ENCODE measurements at regions not wholly inside any gene's neighbourhood (a gene's known extent, or its start where the extent isn't known, plus 50 kb on each side); places are given as distances from the start of the nearest gene placed in this dataset.

GRCh38 chr6:147019001-147019400 is 185.2 kb upstream of the STXBP5 start:
- ChIA-PET CTCF (no interaction called here), POLR2A (no interaction called here)
- DNase-seq (ENCODE audit: extremely low spot score) = no peak
- TF ChIP-seq NFRKB (IDR thresholded peaks at IDR 0.05) = no peak
- no peak for TF ChIP-seq ZNF384 (IDR thresholded peaks at IDR 0.05)
- no peak for TF ChIP-seq SP1 (IDR thresholded peaks at IDR 0.05)
- no peak for TF ChIP-seq TARDBP (IDR thresholded peaks at IDR 0.05)
- no peak for TF ChIP-seq ARNT (IDR thresholded peaks at IDR 0.05)
- no peak for TF ChIP-seq SUZ12 (IDR thresholded peaks at IDR 0.05)
- no peak for TF ChIP-seq FOXM1 (IDR thresholded peaks at IDR 0.05; ENCODE audit: borderline replicate concordance)
- no peak for TF ChIP-seq L3MBTL2 (conservative IDR thresholded peaks at IDR 0.05)
- no peak for TF ChIP-seq ELF4 (IDR thresholded peaks at IDR 0.05)
- TF ChIP-seq BHLHE40 (IDR thresholded peaks at IDR 0.05; ENCODE audit: borderline replicate concordance) = no peak
- no peak for TF ChIP-seq CTBP1 (IDR thresholded peaks at IDR 0.05; ENCODE audit: borderline replicate concordance)
- TF ChIP-seq, protein P1, sequence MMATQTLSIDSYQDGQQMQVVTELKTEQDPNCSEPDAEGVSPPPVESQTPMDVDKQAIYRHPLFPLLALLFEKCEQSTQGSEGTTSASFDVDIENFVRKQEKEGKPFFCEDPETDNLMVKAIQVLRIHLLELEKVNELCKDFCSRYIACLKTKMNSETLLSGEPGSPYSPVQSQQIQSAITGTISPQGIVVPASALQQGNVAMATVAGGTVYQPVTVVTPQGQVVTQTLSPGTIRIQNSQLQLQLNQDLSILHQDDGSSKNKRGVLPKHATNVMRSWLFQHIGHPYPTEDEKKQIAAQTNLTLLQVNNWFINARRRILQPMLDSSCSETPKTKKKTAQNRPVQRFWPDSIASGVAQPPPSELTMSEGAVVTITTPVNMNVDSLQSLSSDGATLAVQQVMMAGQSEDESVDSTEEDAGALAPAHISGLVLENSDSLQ (IDR thresholded peaks at IDR 0.05) = no peak
- no peak for TF ChIP-seq LEF1 (IDR thresholded peaks at IDR 0.05; ENCODE audit: borderline replicate concordance)
- no peak for TF ChIP-seq HDGF (IDR thresholded peaks at IDR 0.05; ENCODE audit: borderline replicate concordance)
- TF ChIP-seq FOXK2 (IDR thresholded peaks at IDR 0.05) = no peak
- TF ChIP-seq FOXA1 (IDR thresholded peaks at IDR 0.05) = no peak

- DNase-seq (ENCODE audit: extremely low spot score) = no peak
- ChIA-PET POLR2A (no interaction called here), CTCF (no interaction called here)
- TF ChIP-seq CTBP1 (IDR thresholded peaks at IDR 0.05; ENCODE audit: borderline replicate concordance) (no peak), ZNF384 (IDR thresholded peaks at IDR 0.05) (no peak), BHLHE40 (IDR thresholded peaks at IDR 0.05; ENCODE audit: borderline replicate concordance) (no peak), TARDBP (IDR thresholded peaks at IDR 0.05) (no peak), LEF1 (IDR thresholded peaks at IDR 0.05; ENCODE audit: borderline replicate concordance) (no peak), ARNT (IDR thresholded peaks at IDR 0.05) (no peak), ELF4 (IDR thresholded peaks at IDR 0.05) (no peak), HDGF (IDR thresholded peaks at IDR 0.05; ENCODE audit: borderline replicate concordance) (no peak), FOXK2 (IDR thresholded peaks at IDR 0.05) (no peak), SUZ12 (IDR thresholded peaks at IDR 0.05) (no peak), L3MBTL2 (conservative IDR thresholded peaks at IDR 0.05) (no peak), SP1 (IDR thresholded peaks at IDR 0.05) (no peak), NFRKB (IDR thresholded peaks at IDR 0.05) (no peak), FOXA1 (IDR thresholded peaks at IDR 0.05) (no peak), FOXM1 (IDR thresholded peaks at IDR 0.05; ENCODE audit: borderline replicate concordance) (no peak)
- TF ChIP-seq, protein P1 (IDR thresholded peaks at IDR 0.05) = no peak
Measured at GRCh38 chr6:147022041-147022440, 182.2 kb upstream of the STXBP5 start.

DNA sequence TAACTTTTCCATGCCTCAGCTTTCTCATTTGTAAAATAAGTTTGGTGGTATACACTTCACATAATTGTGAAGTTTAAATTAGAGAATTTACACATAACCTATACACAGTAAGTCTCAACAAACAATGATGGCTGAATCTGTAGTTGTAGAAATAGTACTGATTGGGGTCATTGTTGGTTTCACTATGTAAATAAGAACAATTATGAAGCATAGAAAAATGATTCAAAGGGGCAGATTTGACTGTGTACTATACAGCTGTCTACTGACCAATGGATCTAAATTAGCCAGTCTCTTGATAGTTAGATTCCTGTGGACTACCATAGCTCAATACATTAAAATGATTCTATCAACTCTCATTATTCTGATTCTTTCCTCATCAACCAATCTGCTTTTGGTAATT is 181.1 kb upstream of the STXBP5 start:
- TF ChIP-seq ARNT (IDR thresholded peaks at IDR 0.05) (no peak), ZNF384 (IDR thresholded peaks at IDR 0.05) (no peak)
- DNase-seq (ENCODE audit: extremely low spot score) = no peak
- ChIA-PET CTCF (no interaction called here), POLR2A (no interaction called here)

- TF ChIP-seq FOXK2 (IDR thresholded peaks at IDR 0.05) = no peak
- TF ChIP-seq, protein P1 (IDR thresholded peaks at IDR 0.05) = no peak
- TF ChIP-seq HDGF (IDR thresholded peaks at IDR 0.05; ENCODE audit: borderline replicate concordance) = no peak
- TF ChIP-seq SP1 (IDR thresholded peaks at IDR 0.05) = no peak
- TF ChIP-seq ARNT (IDR thresholded peaks at IDR 0.05) = no peak
- no peak for TF ChIP-seq SUZ12 (IDR thresholded peaks at IDR 0.05)
- no peak for TF ChIP-seq ZNF384 (IDR thresholded peaks at IDR 0.05)
- no peak for TF ChIP-seq BHLHE40 (IDR thresholded peaks at IDR 0.05; ENCODE audit: borderline replicate concordance)
- TF ChIP-seq LEF1 (IDR thresholded peaks at IDR 0.05; ENCODE audit: borderline replicate concordance) = no peak
- TF ChIP-seq ELF4 (IDR thresholded peaks at IDR 0.05) = no peak
- TF ChIP-seq L3MBTL2 (conservative IDR thresholded peaks at IDR 0.05) = no peak
- no peak for TF ChIP-seq FOXM1 (IDR thresholded peaks at IDR 0.05; ENCODE audit: borderline replicate concordance)
- TF ChIP-seq FOXA1 (IDR thresholded peaks at IDR 0.05) = no peak
- TF ChIP-seq TARDBP (IDR thresholded peaks at IDR 0.05) = no peak
- TF ChIP-seq CTBP1 (IDR thresholded peaks at IDR 0.05; ENCODE audit: borderline replicate concordance) = no peak
- POLR2A ChIA-PET = no interaction called here
- CTCF ChIA-PET = no interaction called here
- DNase-seq (ENCODE audit: extremely low spot score) = no peak
Measured at GRCh38 chr6:147023581-147023980, 180.6 kb upstream of the STXBP5 start.

- POLR2A ChIA-PET = no interaction called here
Measured at GRCh38 chr6:147029923-147030322, 174.3 kb upstream of the STXBP5 start.

More at GRCh38 chr6:147029923-147030322, 174.3 kb upstream of the STXBP5 start:
- no peak for DNase-seq (ENCODE audit: extremely low spot score)
- no peak for TF ChIP-seq SP1 (IDR thresholded peaks at IDR 0.05)
- no peak for TF ChIP-seq BHLHE40 (IDR thresholded peaks at IDR 0.05; ENCODE audit: borderline replicate concordance)
- no peak for TF ChIP-seq NFRKB (IDR thresholded peaks at IDR 0.05)
- TF ChIP-seq FOXM1 (IDR thresholded peaks at IDR 0.05; ENCODE audit: borderline replicate concordance) = no peak
- TF ChIP-seq L3MBTL2 (conservative IDR thresholded peaks at IDR 0.05) = no peak
- TF ChIP-seq ZNF384 (IDR thresholded peaks at IDR 0.05) = no peak
- TF ChIP-seq TARDBP (IDR thresholded peaks at IDR 0.05) = no peak
- TF ChIP-seq ELF4 (IDR thresholded peaks at IDR 0.05) = no peak
- TF ChIP-seq FOXA1 (IDR thresholded peaks at IDR 0.05) = no peak
- no peak for TF ChIP-seq FOXK2 (IDR thresholded peaks at IDR 0.05)
- no peak for TF ChIP-seq LEF1 (IDR thresholded peaks at IDR 0.05; ENCODE audit: borderline replicate concordance)
- TF ChIP-seq HDGF (IDR thresholded peaks at IDR 0.05; ENCODE audit: borderline replicate concordance) = no peak
- TF ChIP-seq ARNT (IDR thresholded peaks at IDR 0.05) = no peak
- no peak for TF ChIP-seq CTBP1 (IDR thresholded peaks at IDR 0.05; ENCODE audit: borderline replicate concordance)
- TF ChIP-seq SUZ12 (IDR thresholded peaks at IDR 0.05) = no peak
- TF ChIP-seq, protein P1 (IDR thresholded peaks at IDR 0.05) = no peak
- CTCF ChIA-PET = no interaction called here

Data from HEK293T (cell line).